ENCODE measurements at regions not wholly inside any gene's neighbourhood (a gene's known extent, or its start where the extent isn't known, plus 50 kb on each side); places are given as distances from the start of the nearest gene placed in this dataset.

GRCh38 chr22:49367041-49367697 lies 460.5 kb downstream of the BRD1 start:
- no peak for DNase-seq (ENCODE audit: low spot score)

DNA sequence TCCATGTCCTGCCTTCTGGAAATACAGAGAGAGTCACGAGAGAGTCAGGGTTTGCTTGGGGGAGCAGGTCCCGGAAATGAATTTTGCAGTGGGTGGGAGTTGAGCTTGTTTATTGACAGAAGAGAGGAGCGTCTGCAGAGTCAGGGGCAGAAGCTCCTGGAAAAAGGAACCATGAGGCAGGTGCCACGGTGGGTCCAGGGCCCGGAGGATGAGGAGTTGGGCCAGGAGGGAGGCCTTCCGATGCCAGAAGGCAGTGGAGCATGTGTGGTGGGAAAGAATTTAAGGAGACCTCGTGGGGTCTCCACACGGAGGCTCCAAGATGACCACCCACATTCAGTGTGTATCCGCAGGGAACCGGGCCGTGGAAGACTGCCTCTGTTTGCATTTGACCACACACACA lies 461.2 kb downstream of the BRD1 start:
- no peak for DNase-seq (ENCODE audit: low spot score)

DNA sequence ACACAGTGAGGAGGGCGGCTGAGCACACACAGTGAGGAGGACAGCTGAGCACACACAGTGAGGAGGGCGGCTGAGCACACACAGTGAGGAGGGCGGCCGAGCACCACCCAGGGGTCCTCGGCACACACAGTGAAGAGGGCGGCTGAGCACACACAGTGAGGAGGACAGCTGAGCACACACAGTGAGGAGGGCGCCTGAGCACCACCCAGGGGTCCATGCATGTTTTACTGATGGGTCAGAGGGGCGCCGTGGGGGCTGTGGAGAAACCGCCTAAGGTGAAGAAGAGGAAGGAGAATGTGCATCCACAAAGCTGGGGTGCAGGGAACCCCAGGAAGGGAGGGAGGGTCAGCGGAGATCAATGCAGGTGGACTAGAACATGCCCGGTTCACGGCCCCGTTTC lies 461.8 kb downstream of the BRD1 start:
- no peak for DNase-seq (ENCODE audit: low spot score)

- DNase-seq (ENCODE audit: low spot score) = no peak
Observed at GRCh38 chr22:49365191-49365837, 462.4 kb downstream of the BRD1 start.

DNA sequence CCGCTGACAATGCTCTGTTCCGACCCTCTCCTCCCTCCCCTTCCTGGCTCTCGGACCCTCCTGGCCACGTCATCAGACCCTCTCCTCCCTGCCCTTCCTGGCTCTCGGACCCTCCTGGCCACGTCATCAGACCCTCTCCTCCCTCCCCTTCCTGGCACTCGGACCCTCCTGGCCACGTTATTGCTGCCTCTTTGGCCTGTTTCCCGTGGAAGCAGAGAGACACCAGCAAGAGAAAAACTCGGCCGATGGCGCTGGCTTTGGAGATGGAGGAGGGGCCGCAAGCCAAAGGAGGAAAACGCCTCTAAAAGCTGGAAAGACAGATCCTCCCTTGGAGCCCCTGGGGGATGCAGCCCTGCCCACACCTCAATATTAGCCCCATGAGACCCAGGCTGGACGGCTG lies 463.3 kb downstream of the BRD1 start:
- no peak for DNase-seq (ENCODE audit: low spot score)

DNA sequence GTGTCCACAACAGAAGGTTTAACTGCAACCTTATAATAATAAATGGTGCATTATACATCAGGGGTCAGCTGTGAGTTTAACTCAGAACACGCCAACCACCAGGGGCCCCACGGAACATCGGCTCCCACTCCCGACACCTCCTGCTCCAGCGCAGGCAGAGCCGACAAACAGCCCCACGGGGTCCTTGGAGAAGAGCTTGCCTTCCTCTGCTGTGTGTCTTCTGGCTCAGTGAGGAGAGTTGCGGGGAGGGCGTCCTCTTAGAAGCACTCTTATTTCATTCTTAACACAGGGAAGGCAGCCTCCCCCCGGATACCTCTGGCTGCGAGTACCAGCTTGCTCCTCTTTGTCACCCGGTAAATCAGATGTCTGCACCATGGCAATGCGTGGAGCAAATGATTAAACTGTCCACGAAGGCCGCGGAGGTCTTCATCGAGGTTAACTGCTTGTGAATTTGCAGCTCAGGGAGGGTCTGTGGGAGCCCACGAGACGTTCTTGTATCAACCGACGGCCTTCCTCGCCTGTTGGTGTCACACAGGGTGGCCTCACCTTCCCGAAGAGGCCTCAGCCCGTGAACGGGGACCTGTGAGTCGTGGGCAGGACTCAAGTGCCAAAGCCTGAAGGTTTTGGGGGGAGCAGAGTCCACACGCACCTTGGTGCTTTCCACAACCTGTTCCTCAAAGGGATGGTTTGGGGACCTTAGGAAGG lies 464.0 kb downstream of the BRD1 start:
- DNase-seq (ENCODE audit: low spot score) = no peak

- DNase-seq (ENCODE audit: low spot score) = no peak
Observed at GRCh38 chr22:49362211-49362839, 465.3 kb downstream of the BRD1 start.

DNA sequence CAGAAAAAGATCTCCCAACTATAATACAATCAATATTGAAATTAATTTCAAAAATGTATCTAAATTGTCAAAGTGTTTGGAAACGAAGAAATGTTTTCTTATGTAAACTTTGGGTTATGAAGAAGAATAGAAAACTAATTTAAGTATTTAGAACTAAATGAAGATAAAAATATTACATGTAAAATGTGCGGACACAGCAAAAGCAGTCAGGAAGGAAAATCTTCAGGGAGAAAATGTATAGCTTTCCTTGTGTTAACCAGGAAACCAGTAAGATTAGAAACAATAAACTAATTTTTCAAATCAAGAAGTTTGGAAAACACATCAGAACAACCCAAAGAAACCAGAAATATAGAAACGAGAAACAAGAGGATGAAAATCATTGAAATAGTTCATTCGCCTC lies 466.5 kb downstream of the BRD1 start:
- no peak for DNase-seq (ENCODE audit: low spot score)

DNA sequence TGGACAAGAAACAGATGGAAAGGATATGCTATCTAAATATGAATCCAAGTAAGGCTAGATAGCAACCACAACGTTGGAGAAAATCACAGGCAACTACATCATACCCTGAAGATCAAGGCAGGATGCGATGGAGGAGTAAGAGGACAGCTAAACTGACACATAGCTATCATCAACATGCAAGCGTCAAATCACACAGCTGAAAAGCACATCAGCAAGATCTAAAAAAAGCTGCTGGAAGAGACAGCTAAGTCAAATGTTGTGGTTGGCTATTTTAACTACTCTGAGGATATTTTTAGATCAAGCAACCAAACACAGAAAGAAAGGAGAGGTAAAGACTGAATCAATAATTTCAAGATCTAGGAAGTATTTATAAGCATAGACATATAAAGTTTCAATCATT lies 466.9 kb downstream of the BRD1 start:
- DNase-seq (ENCODE audit: low spot score) = no peak

DNA sequence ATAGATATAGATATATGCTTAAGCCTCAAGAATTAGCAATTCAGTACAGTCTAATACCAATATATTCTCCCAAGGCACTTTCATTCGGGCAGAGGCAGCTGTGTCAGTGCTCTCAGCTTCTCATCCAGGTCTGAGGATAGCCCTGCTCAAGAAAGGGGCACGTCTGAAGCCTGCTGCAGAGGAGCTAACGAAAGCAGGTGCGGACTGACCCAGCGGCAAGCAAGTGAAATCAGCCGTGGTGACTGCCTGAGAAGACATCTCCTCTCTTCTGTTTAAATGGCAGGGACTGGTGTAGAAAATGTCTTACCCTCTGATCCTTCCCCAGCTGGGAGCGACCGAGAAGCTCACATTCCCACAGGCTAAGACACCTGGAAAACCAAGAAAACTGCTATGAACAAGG lies 468.6 kb downstream of the BRD1 start:
- no peak for DNase-seq (ENCODE audit: low spot score)

GRCh38 chr22:49357661-49358440 lies 469.8 kb downstream of the BRD1 start:
- no peak for DNase-seq (ENCODE audit: low spot score)

DNA sequence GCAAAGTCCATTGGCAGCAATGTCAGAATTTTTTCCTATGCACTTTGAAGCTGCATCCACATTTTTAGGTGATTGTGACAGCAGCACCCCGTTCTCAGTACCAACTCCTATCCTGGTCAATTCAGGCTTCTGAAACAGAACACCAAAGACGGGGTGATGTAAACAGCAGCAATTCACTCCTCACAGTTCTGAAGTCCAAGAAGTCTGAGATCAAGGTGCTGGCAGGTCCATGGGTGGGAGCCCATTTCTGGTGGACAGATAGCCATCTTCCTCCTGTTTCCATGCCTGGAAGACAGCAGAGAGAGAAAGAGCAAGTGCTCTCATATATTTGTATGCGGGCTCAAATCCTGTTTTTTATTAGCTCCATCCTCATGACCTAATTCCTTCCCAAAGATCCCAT lies 471.2 kb downstream of the BRD1 start:
- no peak for DNase-seq (ENCODE audit: low spot score)

GRCh38 chr22:49355211-49355920 lies 472.3 kb downstream of the BRD1 start:
- DNase-seq (ENCODE audit: low spot score) = no peak

DNA sequence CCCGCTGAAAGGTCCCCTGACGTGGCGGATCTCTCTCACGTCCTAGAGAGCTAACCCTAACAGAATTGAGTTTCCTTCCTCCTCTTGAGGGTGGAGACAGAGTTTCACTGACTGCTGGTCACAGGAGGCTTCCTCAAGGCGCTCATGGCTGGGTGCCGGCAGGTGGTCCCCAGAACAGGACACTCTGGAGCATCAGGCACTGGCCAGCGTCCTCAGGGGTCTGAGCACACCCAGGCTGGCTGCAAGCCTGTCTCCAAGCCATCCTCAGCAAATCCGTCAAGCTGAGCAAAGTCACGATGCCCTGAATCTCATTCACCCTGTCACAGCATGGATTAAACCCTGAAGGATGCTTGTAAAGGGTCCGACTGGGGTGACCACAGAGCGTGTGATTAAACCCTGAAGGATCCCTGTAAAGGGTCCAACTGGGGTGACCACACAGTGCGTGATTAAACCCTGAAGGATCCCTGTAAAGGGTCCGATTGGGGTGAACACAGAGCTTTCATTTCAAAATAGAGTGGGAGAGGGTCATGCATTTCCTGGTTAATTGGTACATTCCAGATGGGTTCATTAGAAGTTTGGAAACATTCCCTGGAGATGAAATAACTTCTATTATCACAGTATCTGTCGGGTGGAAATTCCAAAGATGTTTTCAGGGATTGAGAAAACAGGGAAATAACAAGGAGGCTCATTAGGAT lies 473.0 kb downstream of the BRD1 start:
- no peak for DNase-seq (ENCODE audit: low spot score)

DNA sequence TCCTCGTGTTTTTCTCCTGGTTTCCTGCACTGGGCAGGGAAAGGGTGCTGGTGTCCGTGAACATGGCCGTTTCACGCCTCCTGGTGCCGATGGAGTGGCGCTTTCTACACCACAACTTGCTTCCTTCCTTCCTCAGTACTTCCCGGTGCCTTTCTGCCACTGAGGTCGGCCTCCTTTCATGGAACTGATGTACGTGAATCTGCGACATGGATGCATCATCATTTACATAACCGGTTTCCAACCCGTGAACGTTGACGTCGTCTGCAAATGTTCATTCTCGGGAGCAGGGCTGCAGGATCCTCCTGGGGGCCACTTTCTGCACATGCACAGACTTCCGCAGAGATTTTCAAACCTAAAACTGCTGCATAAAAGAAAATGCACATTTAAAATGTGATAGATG lies 474.4 kb downstream of the BRD1 start:
- DNase-seq (ENCODE audit: low spot score) = no peak

GRCh38 chr22:49352361-49353169 lies 475.1 kb downstream of the BRD1 start:
- DNase-seq (ENCODE audit: low spot score) = no peak

DNA sequence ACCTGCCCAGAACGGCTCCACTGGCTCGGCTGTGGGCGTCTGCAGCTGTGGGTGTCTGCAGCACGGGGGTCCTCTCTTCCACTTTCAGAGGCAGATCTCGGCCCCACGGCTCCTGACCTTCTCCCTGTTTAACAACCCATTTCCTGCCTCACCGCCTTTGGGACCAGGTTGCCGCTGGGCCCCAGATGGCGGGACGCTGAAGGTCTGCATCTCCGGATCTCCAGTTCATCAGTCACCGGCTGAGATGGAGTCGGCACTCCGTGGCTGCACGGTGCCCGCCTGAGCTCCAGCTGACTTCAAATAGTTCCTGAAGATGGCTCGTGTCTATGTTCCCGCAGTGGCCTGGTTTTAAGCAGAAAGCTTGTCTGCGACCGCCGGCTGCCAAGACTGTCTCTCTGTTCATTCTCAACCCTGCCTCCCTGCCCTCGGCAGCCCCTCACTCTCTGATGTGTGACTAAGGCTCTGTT lies 475.9 kb downstream of the BRD1 start:
- DNase-seq (ENCODE audit: low spot score) = no peak

DNA sequence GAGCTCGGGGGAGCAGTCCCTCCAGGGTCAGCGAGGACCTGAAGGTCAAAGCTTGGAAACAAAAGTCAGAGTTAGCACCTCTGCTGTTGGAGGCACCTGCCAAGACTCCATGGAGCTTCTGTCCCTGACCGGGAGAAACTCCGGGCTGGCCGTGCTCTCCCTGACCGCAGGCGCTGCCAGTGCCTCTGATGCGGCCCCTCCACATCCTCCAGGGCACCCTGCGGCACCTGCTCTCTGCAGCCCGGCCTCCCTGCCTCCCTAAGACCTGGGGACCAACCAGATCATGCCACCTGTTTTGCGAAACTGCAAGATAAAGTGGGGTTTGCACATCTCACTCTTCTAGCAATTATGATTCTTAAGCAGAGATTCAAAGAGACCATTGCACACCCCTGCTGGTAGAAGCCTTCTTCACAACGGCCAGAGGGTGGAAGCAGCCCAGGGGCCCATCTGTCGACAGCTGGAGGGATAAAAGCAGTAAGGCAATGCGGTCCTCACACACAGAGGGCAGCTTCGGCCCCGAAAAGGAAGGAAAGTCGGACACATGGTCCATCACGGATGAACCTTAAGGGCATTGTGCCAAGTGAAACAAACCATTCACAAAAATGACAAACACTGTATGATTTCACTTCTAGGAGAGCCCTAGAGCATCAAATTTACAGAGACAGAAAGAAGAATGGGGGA lies 477.1 kb downstream of the BRD1 start:
- DNase-seq (ENCODE audit: low spot score) = no peak

DNA sequence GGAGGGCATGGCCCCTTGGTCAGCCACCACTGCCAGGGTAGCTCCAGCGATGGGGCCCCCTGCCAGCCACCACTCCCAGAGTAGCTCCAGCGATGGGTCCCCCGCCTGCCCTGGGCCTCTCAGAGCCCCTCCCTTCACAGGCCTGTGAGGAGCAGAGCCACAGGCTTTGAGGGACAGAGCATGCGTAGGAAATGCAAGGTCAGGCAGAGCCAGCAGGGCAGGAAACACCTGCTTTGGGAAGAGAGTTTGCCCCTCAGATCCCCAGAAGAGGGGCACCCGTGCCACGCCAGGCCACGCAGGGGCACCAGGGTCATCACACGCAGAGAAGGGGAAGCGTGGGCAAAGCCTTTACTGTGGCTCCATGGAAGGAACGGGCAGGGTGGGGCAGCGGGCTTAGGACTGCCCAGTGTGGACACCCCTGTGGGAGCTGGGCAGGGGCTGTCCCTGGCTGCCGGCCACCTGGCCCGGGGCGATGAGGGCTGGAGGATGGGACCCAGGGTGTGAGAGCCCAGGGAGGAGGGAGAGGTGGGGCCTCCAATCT lies 477.8 kb downstream of the BRD1 start:
- DNase-seq (ENCODE audit: low spot score) = no peak
